Adrenal gland (tissue), 5 donors: ENCODE measurements at regions not wholly inside any gene's neighbourhood (a gene's known extent, or its start where the extent isn't known, plus 50 kb on each side); places are given as distances from the start of the nearest gene placed in this dataset.

Source experiments
- POLR2A ChIP-seq, 2 donors: fragments of 450-650 bp; IDR thresholded peaks; one replicate each; pipeline ENCODE4 v1.6.1; 2017; ENCODE audit warnings: antibody characterized with exemption in 2 of 2, mild to moderate bottlenecking in 2 of 2, moderate library complexity in 1 of 2
- TF ChIP-seq, protein P1 (sequence below), 6 experiments: fragments of 450-650 bp in 4 of 6; fragments of 200-600 bp in 2 of 6; sonication (generic) in 1 of 6; IDR thresholded peaks; 1 replicate in 5 of 6; 2 replicates in 1 of 6; pipeline versions ENCODE4 v1.5.1 to v1.8.0; 2016 to 2021; ENCODE audit warnings: antibody characterized with exemption in 6 of 6, mild to moderate bottlenecking in 2 of 6, moderate library complexity in 1 of 6
- donor health status: DM: no; HTN: no; CAD: no.

DNA sequence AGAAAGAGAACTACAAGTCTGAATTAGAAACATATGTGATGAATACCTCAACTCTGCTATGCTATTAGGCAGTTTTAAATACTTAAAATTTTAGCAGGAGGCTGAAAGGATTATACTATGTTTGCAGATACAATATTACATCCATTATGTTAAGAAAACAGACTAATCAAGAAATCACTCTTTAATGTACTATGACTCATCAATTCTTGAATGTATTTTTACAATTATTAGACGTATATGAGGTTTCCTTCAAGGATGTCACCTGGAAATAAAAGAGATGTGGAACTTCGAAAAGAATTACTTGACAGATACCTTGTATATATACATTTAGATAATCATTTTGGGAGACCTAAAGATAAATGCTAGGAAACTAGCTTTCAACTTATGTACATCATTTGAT lies 835.6 kb upstream of the MIR17HG start:
- TF ChIP-seq, protein P1, sequence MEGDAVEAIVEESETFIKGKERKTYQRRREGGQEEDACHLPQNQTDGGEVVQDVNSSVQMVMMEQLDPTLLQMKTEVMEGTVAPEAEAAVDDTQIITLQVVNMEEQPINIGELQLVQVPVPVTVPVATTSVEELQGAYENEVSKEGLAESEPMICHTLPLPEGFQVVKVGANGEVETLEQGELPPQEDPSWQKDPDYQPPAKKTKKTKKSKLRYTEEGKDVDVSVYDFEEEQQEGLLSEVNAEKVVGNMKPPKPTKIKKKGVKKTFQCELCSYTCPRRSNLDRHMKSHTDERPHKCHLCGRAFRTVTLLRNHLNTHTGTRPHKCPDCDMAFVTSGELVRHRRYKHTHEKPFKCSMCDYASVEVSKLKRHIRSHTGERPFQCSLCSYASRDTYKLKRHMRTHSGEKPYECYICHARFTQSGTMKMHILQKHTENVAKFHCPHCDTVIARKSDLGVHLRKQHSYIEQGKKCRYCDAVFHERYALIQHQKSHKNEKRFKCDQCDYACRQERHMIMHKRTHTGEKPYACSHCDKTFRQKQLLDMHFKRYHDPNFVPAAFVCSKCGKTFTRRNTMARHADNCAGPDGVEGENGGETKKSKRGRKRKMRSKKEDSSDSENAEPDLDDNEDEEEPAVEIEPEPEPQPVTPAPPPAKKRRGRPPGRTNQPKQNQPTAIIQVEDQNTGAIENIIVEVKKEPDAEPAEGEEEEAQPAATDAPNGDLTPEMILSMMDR (IDR thresholded peaks at IDR 0.05): no peak
- TF ChIP-seq POLR2A (IDR thresholded peaks at IDR 0.05): no peak
